AG04449 (cell line): ENCODE measurements at regions not wholly inside any gene's neighbourhood (a gene's known extent, or its start where the extent isn't known, plus 50 kb on each side); places are given as distances from the start of the nearest gene placed in this dataset.

Experiments used
- CTCF ChIA-PET: fragments of 350-600 bp; formaldehyde crosslinking; extraction: SDS; loops from one replicate; lab custom pipeline; 2021; ENCODE audit warnings: antibody characterized with exemption; lab: Yijun Ruan, JAX
- POLR2A ChIA-PET: fragments of 400-600, 350-600 bp; formaldehyde crosslinking; extraction: SDS; loops from one replicate; lab custom pipeline; 2020; ENCODE audit warnings: antibody characterized with exemption, inconsistent platforms; lab: Yijun Ruan, JAX
- DNase-seq: peaks from one replicate; pipeline ENCODE4 v3.0.0-alpha.2; 2010; ENCODE audit warnings: low read depth, low spot score
- H3K4me3 ChIP-seq: 2 replicates; pipeline ENCODE4 v1.5.1; 2011; ENCODE audit warnings: low read depth, mild to moderate bottlenecking, control low read depth, low read length
- TF ChIP-seq, protein P1 (sequence below): IDR thresholded peaks from one replicate; pipeline ENCODE4 v1.5.1; 2011; ENCODE audit warnings: mild to moderate bottlenecking, moderate library complexity, low read length, control low read depth, inconsistent platforms; ENCODE audit not compliant: insufficient read depth; ENCODE audit errors: missing control alignments

DNA sequence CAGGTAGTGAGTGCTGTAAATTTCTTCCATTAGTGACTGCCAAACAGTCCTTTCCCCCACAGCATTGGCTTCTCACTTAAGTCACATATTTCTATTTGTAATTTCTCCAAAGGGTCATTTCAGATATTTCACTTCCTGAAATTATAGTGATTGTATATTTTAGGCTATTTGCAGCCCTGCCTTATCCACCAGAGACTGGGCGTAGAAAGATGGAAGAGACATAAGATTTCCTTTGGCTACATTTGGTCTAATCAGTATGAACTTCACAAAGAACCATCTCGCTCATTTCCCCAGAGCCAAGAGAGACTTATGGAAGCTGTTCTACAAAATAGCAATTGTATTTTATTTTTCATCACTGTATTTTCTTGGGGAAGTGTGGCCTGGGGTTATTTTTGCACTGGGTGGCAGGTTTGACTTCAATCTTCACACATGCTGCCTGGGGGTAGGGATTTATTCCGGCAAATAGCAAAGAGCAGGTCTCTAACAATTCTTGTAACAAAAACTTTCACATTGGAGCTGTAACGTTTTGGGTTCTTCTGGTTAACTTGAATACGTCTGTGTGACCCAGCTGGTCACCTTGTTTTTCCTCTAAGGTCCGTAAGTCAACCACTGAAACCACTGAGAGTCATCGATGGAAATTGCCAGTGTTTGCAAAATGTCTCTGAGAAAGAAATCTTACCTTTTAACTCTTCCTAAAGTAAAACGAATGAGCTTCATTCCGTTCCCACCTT is 170.6 kb upstream of the SERPINE2 start:
- CTCF ChIA-PET = interaction anchor here (0.8 to 1.2 kb wide), 2 partner anchors 18 to 216 kb away, joined by 3 to 8 read pairs; no protein-coding TSS in a partner anchor
- TF ChIP-seq, protein P1, sequence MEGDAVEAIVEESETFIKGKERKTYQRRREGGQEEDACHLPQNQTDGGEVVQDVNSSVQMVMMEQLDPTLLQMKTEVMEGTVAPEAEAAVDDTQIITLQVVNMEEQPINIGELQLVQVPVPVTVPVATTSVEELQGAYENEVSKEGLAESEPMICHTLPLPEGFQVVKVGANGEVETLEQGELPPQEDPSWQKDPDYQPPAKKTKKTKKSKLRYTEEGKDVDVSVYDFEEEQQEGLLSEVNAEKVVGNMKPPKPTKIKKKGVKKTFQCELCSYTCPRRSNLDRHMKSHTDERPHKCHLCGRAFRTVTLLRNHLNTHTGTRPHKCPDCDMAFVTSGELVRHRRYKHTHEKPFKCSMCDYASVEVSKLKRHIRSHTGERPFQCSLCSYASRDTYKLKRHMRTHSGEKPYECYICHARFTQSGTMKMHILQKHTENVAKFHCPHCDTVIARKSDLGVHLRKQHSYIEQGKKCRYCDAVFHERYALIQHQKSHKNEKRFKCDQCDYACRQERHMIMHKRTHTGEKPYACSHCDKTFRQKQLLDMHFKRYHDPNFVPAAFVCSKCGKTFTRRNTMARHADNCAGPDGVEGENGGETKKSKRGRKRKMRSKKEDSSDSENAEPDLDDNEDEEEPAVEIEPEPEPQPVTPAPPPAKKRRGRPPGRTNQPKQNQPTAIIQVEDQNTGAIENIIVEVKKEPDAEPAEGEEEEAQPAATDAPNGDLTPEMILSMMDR = no peak
- no peak overlapping the region for H3K4me3 ChIP-seq
- DNase-seq = no peak
- POLR2A ChIA-PET = no interaction called here

- ChIA-PET POLR2A (no interaction called here), CTCF (interaction anchor here (1.0 kb wide), 1 partner anchor 13 kb away, joined by 3 read pairs; no protein-coding TSS in a partner anchor)
- no peak for DNase-seq
- H3K4me3 ChIP-seq = no peak overlapping the region
- TF ChIP-seq, protein P1 = no peak
Measured at GRCh38 chr2:224208443-224208842, 169.4 kb upstream of the SERPINE2 start.

GRCh38 chr2:224208007-224208406 is 168.9 kb upstream of the SERPINE2 start:
- ChIA-PET CTCF (interaction anchor here (1.0 kb wide), 1 partner anchor 13 kb away, joined by 3 read pairs; no protein-coding TSS in a partner anchor), POLR2A (no interaction called here)
- DNase-seq = no peak
- no peak overlapping the region for H3K4me3 ChIP-seq
- TF ChIP-seq, protein P1 = no peak

- POLR2A ChIA-PET = no interaction called here
- DNase-seq = no peak
- TF ChIP-seq, protein P1 = no peak
- H3K4me3 ChIP-seq = no peak overlapping the region
- CTCF ChIA-PET = no interaction called here
Measured at GRCh38 chr2:224206816-224207215, 167.7 kb upstream of the SERPINE2 start.

- CTCF ChIA-PET = interaction anchor here (1.2 kb wide), 1 partner anchor 208 kb away, joined by 5 read pairs; no protein-coding TSS in a partner anchor
- no peak for DNase-seq
Measured at GRCh38 chr2:224202281-224202865, 163.3 kb upstream of the SERPINE2 start.

DNA sequence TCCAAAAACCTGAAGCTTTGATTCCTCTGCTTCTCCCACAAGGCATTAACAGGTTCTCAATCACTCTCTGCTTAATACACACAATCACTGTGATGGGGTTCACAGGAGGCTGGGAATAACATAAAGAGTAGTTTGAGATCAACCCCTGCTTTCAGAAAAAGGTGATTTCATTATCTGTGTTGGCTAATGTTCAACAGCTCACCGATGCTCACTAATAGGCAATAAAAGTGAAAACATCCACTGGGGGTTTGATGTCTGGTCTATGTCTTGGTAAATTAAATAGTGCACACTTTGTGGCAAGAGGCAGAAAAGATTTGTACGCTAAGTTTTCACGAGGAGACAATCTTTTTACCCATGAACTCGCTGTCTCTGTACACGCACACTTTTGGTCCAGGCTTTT is 159.3 kb upstream of the SERPINE2 start:
- H3K4me3 ChIP-seq = no peak overlapping the region
- POLR2A ChIA-PET = no interaction called here
- CTCF ChIA-PET = no interaction called here
- DNase-seq = no peak
- TF ChIP-seq, protein P1 = no peak

More at GRCh38 chr2:224202281-224202865, 163.3 kb upstream of the SERPINE2 start:
- H3K4me3 ChIP-seq = no peak overlapping the region
- TF ChIP-seq, protein P1 = no peak
- POLR2A ChIA-PET = no interaction called here
